Thymus (tissue), 11 donors: ENCODE measurements at regions not wholly inside any gene's neighbourhood (a gene's known extent, or its start where the extent isn't known, plus 50 kb on each side); places are given as distances from the start of the nearest gene placed in this dataset.

ENCODE experiments used
- DNase-seq, 9 donors: peaks; one replicate each; pipeline ENCODE4 v3.0.0-alpha.2; 2013; ENCODE audit warnings: low spot score in 9 of 9, low read depth in 6 of 9, missing footprints in 1 of 9
- H3K27ac ChIP-seq, 2 donors: one replicate each; pipeline ENCODE4 v1.5.1; 2013; ENCODE audit warnings: control low read depth in 1 of 2, low read depth in 1 of 2, low read length in 1 of 2, mild to moderate bottlenecking in 1 of 2, moderate library complexity in 1 of 2
- H3K27me3 ChIP-seq, 2 donors: one replicate each; pipeline ENCODE4 v1.5.1; 2013; ENCODE audit warnings: low read length in 1 of 2; ENCODE audit not compliant: control insufficient read depth in 2 of 2, insufficient read depth in 1 of 2
- H3K36me3 ChIP-seq, 2 donors: one replicate each; pipeline ENCODE4 v1.5.1; 2013; ENCODE audit warnings: low read length in 1 of 2, mild to moderate bottlenecking in 1 of 2, moderate library complexity in 1 of 2; ENCODE audit not compliant: control insufficient read depth in 2 of 2, insufficient read depth in 2 of 2
- H3K4me1 ChIP-seq, 2 donors: one replicate each; pipeline ENCODE4 v1.5.1; 2013; ENCODE audit warnings: low read length in 2 of 2; ENCODE audit not compliant: control insufficient read depth in 2 of 2, insufficient read depth in 2 of 2
- H3K4me3 ChIP-seq, 2 donors: one replicate each; pipeline ENCODE4 v1.5.1; 2013; ENCODE audit warnings: low read length in 2 of 2, control low read depth in 1 of 2, mild to moderate bottlenecking in 1 of 2
- H3K9me3 ChIP-seq, 2 donors: one replicate each; pipeline ENCODE4 v1.5.1; 2013; ENCODE audit warnings: low read length in 1 of 2, mild to moderate bottlenecking in 1 of 2; ENCODE audit not compliant: control insufficient read depth in 2 of 2, insufficient read depth in 1 of 2
- WGBS: extraction: QIAGEN DNeasy Blood & Tissue Kit; methylation state at CpG from one replicate; pipeline ENCODE4 v1.1.7; 2013; 5-methylcytosine and 5-hydroxymethylcytosine counted together
- donor health status: healthy.

- no peak for DNase-seq
- WGBS: 94% methylated on average over 4 of the region's 4 CpGs
- no peaks in the 10 kb centered on the region for H3K27me3 ChIP-seq
- H3K4me3 ChIP-seq: no peak overlapping the region
- H3K4me1 ChIP-seq: no peaks in the 10 kb centered on the region
- no peaks in the 10 kb centered on the region for H3K36me3 ChIP-seq
- H3K9me3 ChIP-seq: no peaks in the 10 kb centered on the region
- H3K27ac ChIP-seq: no peak overlapping the region
Measured at GRCh38 chr2:149739883-149740265, 152.3 kb upstream of the MMADHC start.

- H3K27ac ChIP-seq: no peak overlapping the region
- H3K4me1 ChIP-seq: no peaks in the 10 kb centered on the region
Measured at GRCh38 chr2:149739171-149739882, 151.8 kb upstream of the MMADHC start.

GRCh38 chr2:149738767-149739166 is 151.2 kb upstream of the MMADHC start:
- Histone ChIP-seq H3K9me3 (no peaks in the 10 kb centered on the region), H3K27ac (no peak overlapping the region), H3K36me3 (no peaks in the 10 kb centered on the region), H3K27me3 (no peaks in the 10 kb centered on the region), H3K4me3 (no peak overlapping the region), H3K4me1 (no peaks in the 10 kb centered on the region)
- DNase-seq: no peak
- WGBS: 93% methylated on average over 1 of the region's 1 CpG

More at GRCh38 chr2:149739171-149739882, 151.8 kb upstream of the MMADHC start:
- Histone ChIP-seq H3K9me3 (no peaks in the 10 kb centered on the region), H3K27me3 (no peaks in the 10 kb centered on the region), H3K4me3 (no peak overlapping the region), H3K36me3 (no peaks in the 10 kb centered on the region)
- no peak for DNase-seq
- 94% methylated on average over 6 of the region's 6 CpGs for WGBS

GRCh38 chr2:149737896-149738295 is 150.3 kb upstream of the MMADHC start:
- Histone ChIP-seq H3K4me1 (no peaks in the 10 kb centered on the region), H3K27me3 (no peaks in the 10 kb centered on the region), H3K4me3 (no peak overlapping the region), H3K27ac (no peak overlapping the region), H3K36me3 (no peaks in the 10 kb centered on the region), H3K9me3 (no peaks in the 10 kb centered on the region)
- WGBS: 98% methylated on average over 2 of the region's 2 CpGs
- no peak for DNase-seq

- Histone ChIP-seq H3K27me3 (no peaks in the 10 kb centered on the region), H3K27ac (no peak overlapping the region), H3K9me3 (no peaks in the 10 kb centered on the region), H3K4me3 (no peak overlapping the region), H3K4me1 (no peaks in the 10 kb centered on the region), H3K36me3 (no peaks in the 10 kb centered on the region)
- WGBS: 89% methylated on average over 4 of the region's 4 CpGs
- DNase-seq: no peak
Measured at GRCh38 chr2:149735237-149735958, 147.8 kb upstream of the MMADHC start.

- DNase-seq: no peak
- H3K27me3 ChIP-seq: no peaks in the 10 kb centered on the region
- H3K4me3 ChIP-seq: no peak overlapping the region
- no peak overlapping the region for H3K27ac ChIP-seq
- no peaks in the 10 kb centered on the region for H3K4me1 ChIP-seq
- no peaks in the 10 kb centered on the region for H3K36me3 ChIP-seq
- no peaks in the 10 kb centered on the region for H3K9me3 ChIP-seq
- WGBS: 49% methylated on average over 3 of the region's 3 CpGs
Measured at GRCh38 chr2:149733936-149734685, 146.5 kb upstream of the MMADHC start.

GRCh38 chr2:149732730-149733290 is 145.2 kb upstream of the MMADHC start:
- DNase-seq: no peak
- no peaks in the 10 kb centered on the region for H3K36me3 ChIP-seq
- H3K27me3 ChIP-seq: no peaks in the 10 kb centered on the region
- H3K4me1 ChIP-seq: no peaks in the 10 kb centered on the region
- H3K4me3 ChIP-seq: no peak overlapping the region
- H3K9me3 ChIP-seq: no peaks in the 10 kb centered on the region
- H3K27ac ChIP-seq: no peak overlapping the region
- WGBS: 98% methylated on average over 1 of the region's 1 CpG

GRCh38 chr2:149732001-149732685 is 144.6 kb upstream of the MMADHC start:
- H3K4me3 ChIP-seq: no peak overlapping the region
- H3K36me3 ChIP-seq: no peaks in the 10 kb centered on the region
- DNase-seq: no peak
- no peaks in the 10 kb centered on the region for H3K9me3 ChIP-seq
- H3K27ac ChIP-seq: no peak overlapping the region
- H3K4me1 ChIP-seq: no peaks in the 10 kb centered on the region
- 75% methylated on average over 4 of the region's 4 CpGs for WGBS
- no peaks in the 10 kb centered on the region for H3K27me3 ChIP-seq
